ENCODE measurements at regions not wholly inside any gene's neighbourhood (a gene's known extent, or its start where the extent isn't known, plus 50 kb on each side); places are given as distances from the start of the nearest gene placed in this dataset.

GRCh38 chr21:33128538-33128937 lies 58.6 kb downstream of the OLIG1 start:
- Histone ChIP-seq H3K4me2 (ENCODE audit: low read length) (no peak overlapping the region), H2AFZ (no peak overlapping the region), H3K9ac (no peak overlapping the region), H3K36me3 (ENCODE audit: control insufficient read depth, insufficient read depth, low read length) (no peaks in the 10 kb centered on the region), H3K4me3 (ENCODE audit: low read depth, low read length) (no peak overlapping the region), H3K79me2 (no peaks in the 10 kb centered on the region), H3K27ac (no peak overlapping the region), H3K27me3 (ENCODE audit: control insufficient read depth, insufficient read depth, low read length) (no peaks in the 10 kb centered on the region), H3K9me3 (ENCODE audit: control insufficient read depth, low read length) (no peaks in the 10 kb centered on the region), H3K4me1 (no peaks in the 10 kb centered on the region)
- no peak for TF ChIP-seq CTCF (IDR thresholded peaks at IDR 0.05)

- H3K9ac ChIP-seq, result no peak overlapping the region
- H3K9me3 ChIP-seq (ENCODE audit: control insufficient read depth, low read length), result no peaks in the 10 kb centered on the region
- H3K36me3 ChIP-seq (ENCODE audit: control insufficient read depth, insufficient read depth, low read length), result no peaks in the 10 kb centered on the region
- no peak overlapping the region for H3K4me2 ChIP-seq (ENCODE audit: low read length)
- no peak overlapping the region for H3K4me3 ChIP-seq (ENCODE audit: low read depth, low read length)
- TF ChIP-seq CTCF (IDR thresholded peaks at IDR 0.05), result no peak
- no peaks in the 10 kb centered on the region for H3K27me3 ChIP-seq (ENCODE audit: control insufficient read depth, insufficient read depth, low read length)
- H3K79me2 ChIP-seq, result no peaks in the 10 kb centered on the region
- H2AFZ ChIP-seq, result no peak overlapping the region
- H3K27ac ChIP-seq, result no peak overlapping the region
- no peaks in the 10 kb centered on the region for H3K4me1 ChIP-seq
Measured at GRCh38 chr21:33132054-33132453, 62.1 kb downstream of the OLIG1 start.

- Histone ChIP-seq H3K36me3 (ENCODE audit: control insufficient read depth, insufficient read depth, low read length) (no peaks in the 10 kb centered on the region), H3K4me2 (ENCODE audit: low read length) (no peak overlapping the region), H3K27ac (no peak overlapping the region), H2AFZ (no peak overlapping the region), H3K27me3 (ENCODE audit: control insufficient read depth, insufficient read depth, low read length) (no peaks in the 10 kb centered on the region), H3K9ac (no peak overlapping the region), H3K9me3 (ENCODE audit: control insufficient read depth, low read length) (no peaks in the 10 kb centered on the region), H3K4me3 (ENCODE audit: low read depth, low read length) (no peak overlapping the region), H3K79me2 (no peaks in the 10 kb centered on the region), H3K4me1 (no peaks in the 10 kb centered on the region)
- no peak for TF ChIP-seq CTCF (IDR thresholded peaks at IDR 0.05)
Measured at GRCh38 chr21:33133892-33134291, 64.0 kb downstream of the OLIG1 start.

GRCh38 chr21:33135925-33136324 lies 66.0 kb downstream of the OLIG1 start:
- H3K4me1 ChIP-seq, result no peaks in the 10 kb centered on the region
- H3K4me2 ChIP-seq (ENCODE audit: low read length), result no peak overlapping the region
- H2AFZ ChIP-seq, result no peak overlapping the region
- no peak for TF ChIP-seq CTCF (IDR thresholded peaks at IDR 0.05)
- H3K4me3 ChIP-seq (ENCODE audit: low read depth, low read length), result no peak overlapping the region
- no peaks in the 10 kb centered on the region for H3K79me2 ChIP-seq
- H3K36me3 ChIP-seq (ENCODE audit: control insufficient read depth, insufficient read depth, low read length), result no peaks in the 10 kb centered on the region
- no peak overlapping the region for H3K9ac ChIP-seq
- no peak overlapping the region for H3K27ac ChIP-seq
- H3K9me3 ChIP-seq (ENCODE audit: control insufficient read depth, low read length), result no peaks in the 10 kb centered on the region
- H3K27me3 ChIP-seq (ENCODE audit: control insufficient read depth, insufficient read depth, low read length), result no peaks in the 10 kb centered on the region

- Histone ChIP-seq H2AFZ (no peak overlapping the region), H3K4me3 (ENCODE audit: low read depth, low read length) (no peak overlapping the region), H3K4me2 (ENCODE audit: low read length) (no peak overlapping the region), H3K79me2 (no peaks in the 10 kb centered on the region), H3K36me3 (ENCODE audit: control insufficient read depth, insufficient read depth, low read length) (no peaks in the 10 kb centered on the region), H3K4me1 (no peaks in the 10 kb centered on the region), H3K27ac (no peak overlapping the region), H3K27me3 (ENCODE audit: control insufficient read depth, insufficient read depth, low read length) (no peaks in the 10 kb centered on the region), H3K9me3 (ENCODE audit: control insufficient read depth, low read length) (no peaks in the 10 kb centered on the region), H3K9ac (no peak overlapping the region)
- no peak for TF ChIP-seq CTCF (IDR thresholded peaks at IDR 0.05)
Measured at GRCh38 chr21:33136847-33137502, 67.0 kb downstream of the OLIG1 start.

All from parathyroid adenoma (tissue), 2 donors.